ENCODE measurements at regions not wholly inside any gene's neighbourhood (a gene's known extent, or its start where the extent isn't known, plus 50 kb on each side); places are given as distances from the start of the nearest gene placed in this dataset.

DNA sequence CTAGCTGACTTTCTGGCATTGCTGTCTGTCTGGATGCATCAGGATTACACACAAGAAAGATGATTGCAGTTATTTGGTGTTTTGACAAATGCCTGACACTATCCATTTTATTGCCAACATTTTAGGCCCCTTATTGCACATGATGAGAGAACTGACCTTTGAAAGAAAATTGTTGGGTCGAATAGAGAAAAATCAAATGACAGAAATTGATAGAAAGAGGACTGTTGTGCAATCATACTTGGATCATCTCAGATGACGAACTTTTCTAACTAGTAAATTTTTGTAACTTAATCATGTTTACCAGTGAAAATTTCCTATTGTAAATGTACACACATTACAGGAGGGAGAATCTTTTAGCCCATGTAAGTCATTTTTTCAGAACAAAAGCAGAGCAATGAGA, 251.5 kb upstream of the USP15 start:
- no peaks in the 10 kb centered on the region for H4K20me1 ChIP-seq (replicated peaks; ENCODE audit: control insufficient read depth, insufficient read depth, low read length)
- H3K9ac ChIP-seq (ENCODE audit: insufficient read depth in 1 of 2, low read depth in 2 of 2, low read length in 2 of 2) = no peak overlapping the region
- no peak overlapping the region for H3K4me3 ChIP-seq
- no peaks in the 10 kb centered on the region for H3K36me3 ChIP-seq (ENCODE audit: control insufficient read depth, insufficient read depth, low read length)
- no peaks in the 10 kb centered on the region for H3K9me1 ChIP-seq (ENCODE audit: control insufficient read depth, insufficient read depth, low read length)
- no peak overlapping the region for H3K4me2 ChIP-seq (ENCODE audit: insufficient read depth, low read length)
- H3K9me3 ChIP-seq (replicated peaks; ENCODE audit: control insufficient read depth, insufficient read depth, low read depth, low read length) = no peaks in the 10 kb centered on the region
- CTCF ChIA-PET (ENCODE audit: low intra/inter-chr PET ratio) = no interaction called here
- no TSS peak for BruUV-seq (replicated peaks)
- POLR2A ChIA-PET = no interaction called here
- intact Hi-C loops (cut with micrococcal nuclease) (loop anchor here (10.0 kb wide), 3 partner anchors 116 to 1904 kb away; a partner anchor contains a TSS), in situ Hi-C loops (cut with MboI) (no loop called here)
- no peaks in the 10 kb centered on the region for H3K79me2 ChIP-seq (ENCODE audit: control insufficient read depth, insufficient read depth, low read length)
- H3K27me3 ChIP-seq (ENCODE audit: control insufficient read depth in 2 of 2, insufficient read depth in 2 of 2, low read length in 2 of 2) = no peaks in the 10 kb centered on the region
- no peak overlapping the region for H2AFZ ChIP-seq (ENCODE audit: low read depth, low read length)
- H3K4me1 ChIP-seq (replicated peaks in 1 of 2; ENCODE audit: control insufficient read depth in 2 of 2, insufficient read depth in 2 of 2, low read length in 2 of 2) = no peaks in the 10 kb centered on the region
- FAIRE-seq (no peak), ATAC-seq (no peak), DNase-seq (ENCODE audit: extremely low read depth in 1 of 4, low spot score in 3 of 4) (no peak)
- 3% methylated on average over 2 of the region's 2 CpGs for WGBS (ENCODE audit: insufficient coverage, low coverage, missing lambda C conversion rate)
- TF ChIP-seq JUNB (CRISPR knock-in tag; conservative IDR thresholded peaks at IDR 0.05) = no peak
- TF ChIP-seq TCF7L2 (IDR thresholded peaks at IDR 0.05; ENCODE audit: low read depth, low read length) = no peak
- TF ChIP-seq ADNP (tag; IDR thresholded peaks at IDR 0.05) = no peak
- no peak for TF ChIP-seq CCNT2 (IDR thresholded peaks at IDR 0.05; ENCODE audit: borderline replicate concordance, extremely low read depth, insufficient read length, low read depth, low read length)
- TF ChIP-seq CEBPG (CRISPR knock-in tag; IDR thresholded peaks at IDR 0.05) = no peak
- peak; percentile 20 to 46; a peak in 1 of 4 replicates for TF ChIP-seq CEBPG (tag; conservative IDR thresholded peaks at IDR 0.05 in 1 of 2, IDR thresholded peaks at IDR 0.05 in 1 of 2)
- TF ChIP-seq ZNF586 (CRISPR knock-in tag; conservative IDR thresholded peaks at IDR 0.05) = no peak
- TF ChIP-seq ETV6 (IDR thresholded peaks at IDR 0.05; ENCODE audit: borderline replicate concordance in 1 of 2, low read depth in 2 of 2, low read length in 1 of 2) = no peak
- no peak for TF ChIP-seq ETV6 (CRISPR knock-in tag; IDR thresholded peaks at IDR 0.05; ENCODE audit: borderline replicate concordance)
- peak; percentile 51 for TF ChIP-seq CEBPB (tag; IDR thresholded peaks at IDR 0.05)
- TF ChIP-seq CREBBP (IDR thresholded peaks at IDR 0.05; ENCODE audit: low read depth, low read length) = no peak
- TF ChIP-seq, protein P1, sequence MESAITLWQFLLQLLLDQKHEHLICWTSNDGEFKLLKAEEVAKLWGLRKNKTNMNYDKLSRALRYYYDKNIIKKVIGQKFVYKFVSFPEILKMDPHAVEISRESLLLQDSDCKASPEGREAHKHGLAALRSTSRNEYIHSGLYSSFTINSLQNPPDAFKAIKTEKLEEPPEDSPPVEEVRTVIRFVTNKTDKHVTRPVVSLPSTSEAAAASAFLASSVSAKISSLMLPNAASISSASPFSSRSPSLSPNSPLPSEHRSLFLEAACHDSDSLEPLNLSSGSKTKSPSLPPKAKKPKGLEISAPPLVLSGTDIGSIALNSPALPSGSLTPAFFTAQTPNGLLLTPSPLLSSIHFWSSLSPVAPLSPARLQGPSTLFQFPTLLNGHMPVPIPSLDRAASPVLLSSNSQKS (CRISPR knock-in tag; IDR thresholded peaks at IDR 0.05) = no peak
- no peak for TF ChIP-seq HDAC3 (IDR thresholded peaks at IDR 0.05; ENCODE audit: borderline replicate concordance, partially characterized antibody)
- TF ChIP-seq NFIC (IDR thresholded peaks at IDR 0.05) = no peak
- TF ChIP-seq, protein P2, sequence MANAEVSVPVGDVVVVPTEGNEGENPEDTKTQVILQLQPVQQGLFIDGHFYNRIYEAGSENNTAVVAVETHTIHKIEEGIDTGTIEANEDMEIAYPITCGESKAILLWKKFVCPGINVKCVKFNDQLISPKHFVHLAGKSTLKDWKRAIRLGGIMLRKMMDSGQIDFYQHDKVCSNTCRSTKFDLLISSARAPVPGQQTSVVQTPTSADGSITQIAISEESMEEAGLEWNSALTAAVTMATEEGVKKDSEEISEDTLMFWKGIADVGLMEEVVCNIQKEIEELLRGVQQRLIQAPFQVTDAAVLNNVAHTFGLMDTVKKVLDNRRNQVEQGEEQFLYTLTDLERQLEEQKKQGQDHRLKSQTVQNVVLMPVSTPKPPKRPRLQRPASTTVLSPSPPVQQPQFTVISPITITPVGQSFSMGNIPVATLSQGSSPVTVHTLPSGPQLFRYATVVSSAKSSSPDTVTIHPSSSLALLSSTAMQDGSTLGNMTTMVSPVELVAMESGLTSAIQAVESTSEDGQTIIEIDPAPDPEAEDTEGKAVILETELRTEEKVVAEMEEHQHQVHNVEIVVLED (CRISPR knock-in tag; IDR thresholded peaks at IDR 0.05) = no peak
- H3K27ac ChIP-seq (ENCODE audit: extremely low read depth, low read depth, low read length) = no peak overlapping the region

Measured in K562 (cell line).